ENCODE measurements at regions not wholly inside any gene's neighbourhood (a gene's known extent, or its start where the extent isn't known, plus 50 kb on each side); places are given as distances from the start of the nearest gene placed in this dataset.

- TF ChIP-seq CTCF (conservative IDR thresholded peaks at IDR 0.05): no peak
- TF ChIP-seq ZFX (IDR thresholded peaks at IDR 0.05): no peak
Measured at GRCh38 chr5:98231089-98231488, 542.4 kb upstream of the RGMB start.

All from C4-2B (cell line).